Esophagus mucosa (tissue), 1 donor: ENCODE measurements at regions not wholly inside any gene's neighbourhood (a gene's known extent, or its start where the extent isn't known, plus 50 kb on each side); places are given as distances from the start of the nearest gene placed in this dataset.
"Not testable (repeated sequence)": the region's sequence is repeated elsewhere in the genome, so short reads cannot be mapped to it uniquely, and the experiment has no call there.

Experiments used
- ATAC-seq: fragments of 200-7000 bp; cut with Tn5 transposase; one replicate; pipeline ENCODE4 v1.9.1; 2020
- donor health status: DM: yes; HTN: yes; CAD: no.

DNA sequence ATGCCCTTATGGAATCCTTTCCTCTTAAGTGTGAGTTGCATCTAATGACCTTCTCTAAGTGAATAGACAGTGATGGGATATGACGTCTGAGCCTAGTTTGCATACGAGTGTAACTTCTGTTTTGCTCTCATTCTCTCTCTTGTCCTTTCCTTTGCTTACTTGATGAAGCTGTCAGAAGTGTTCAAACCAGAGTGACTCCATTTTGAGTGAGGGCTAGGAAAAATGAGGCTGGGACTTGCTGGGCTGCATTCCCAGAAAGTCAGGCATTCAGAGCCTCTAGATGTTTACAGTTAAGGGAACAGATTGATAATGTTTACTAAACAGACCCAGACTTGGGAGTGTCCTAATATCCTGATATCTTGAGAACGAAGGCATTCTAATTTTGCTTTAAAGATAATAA, 311.2 kb upstream of the SOX4 start:
- ATAC-seq = not testable (repeated sequence)

DNA sequence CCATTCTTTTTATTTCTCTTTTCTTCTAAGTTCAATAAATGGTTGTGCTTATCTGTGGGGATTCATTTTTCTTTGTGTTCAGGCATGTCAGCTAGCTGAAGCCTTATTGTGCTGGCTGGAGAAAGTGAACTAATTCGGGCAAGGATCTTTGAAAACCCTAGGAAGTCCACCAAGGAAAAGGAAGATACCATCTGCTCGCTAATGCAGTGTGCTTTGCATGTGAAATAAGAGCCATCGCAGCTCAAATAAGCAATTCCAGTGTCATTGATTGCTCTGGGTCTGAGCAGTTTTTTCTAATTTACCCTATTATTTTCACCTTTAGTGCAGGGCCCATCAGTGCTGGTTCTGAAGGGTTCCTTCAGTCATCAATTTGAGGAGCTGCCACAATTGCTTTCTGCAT, 309.4 kb upstream of the SOX4 start:
- no peak for ATAC-seq

DNA sequence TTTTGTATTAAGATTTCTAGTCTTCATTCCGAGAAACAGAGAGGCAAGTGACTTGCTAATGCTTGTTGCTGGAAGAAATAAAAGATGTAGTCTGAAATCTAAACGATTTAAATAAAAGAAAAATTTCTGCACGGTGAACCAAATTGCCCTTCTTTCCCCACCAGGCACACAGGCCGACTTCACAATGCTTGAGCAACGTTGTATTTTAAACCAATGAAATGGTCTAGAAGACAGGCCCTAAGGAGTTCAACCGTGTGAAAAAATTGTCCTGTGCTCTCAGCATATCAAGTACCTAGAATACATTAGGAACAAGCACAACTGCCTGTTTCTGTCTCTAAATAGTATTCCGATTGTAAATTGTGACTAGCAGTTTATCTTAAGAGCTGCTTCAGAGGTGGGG, 308.8 kb upstream of the SOX4 start:
- no peak for ATAC-seq

DNA sequence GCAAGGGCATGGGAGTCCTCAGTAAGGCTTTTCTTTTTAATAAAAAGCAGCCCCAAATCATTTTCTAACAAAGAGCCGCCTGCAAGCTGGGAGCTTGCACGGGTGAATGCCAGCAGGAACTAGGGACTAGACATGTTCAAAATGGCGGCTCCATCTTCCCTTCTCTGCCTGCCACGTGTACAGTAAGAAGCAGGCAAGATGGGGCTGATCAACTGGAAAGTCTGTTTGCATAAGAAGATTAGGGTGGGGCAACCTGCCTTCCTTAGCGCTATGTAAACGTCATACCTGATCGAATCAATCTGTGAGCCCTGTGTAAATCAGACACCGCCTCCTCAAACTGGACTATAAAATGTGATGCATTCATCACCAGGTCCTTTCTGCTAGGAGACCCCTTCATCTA, 299.4 kb upstream of the SOX4 start:
- no peak for ATAC-seq

DNA sequence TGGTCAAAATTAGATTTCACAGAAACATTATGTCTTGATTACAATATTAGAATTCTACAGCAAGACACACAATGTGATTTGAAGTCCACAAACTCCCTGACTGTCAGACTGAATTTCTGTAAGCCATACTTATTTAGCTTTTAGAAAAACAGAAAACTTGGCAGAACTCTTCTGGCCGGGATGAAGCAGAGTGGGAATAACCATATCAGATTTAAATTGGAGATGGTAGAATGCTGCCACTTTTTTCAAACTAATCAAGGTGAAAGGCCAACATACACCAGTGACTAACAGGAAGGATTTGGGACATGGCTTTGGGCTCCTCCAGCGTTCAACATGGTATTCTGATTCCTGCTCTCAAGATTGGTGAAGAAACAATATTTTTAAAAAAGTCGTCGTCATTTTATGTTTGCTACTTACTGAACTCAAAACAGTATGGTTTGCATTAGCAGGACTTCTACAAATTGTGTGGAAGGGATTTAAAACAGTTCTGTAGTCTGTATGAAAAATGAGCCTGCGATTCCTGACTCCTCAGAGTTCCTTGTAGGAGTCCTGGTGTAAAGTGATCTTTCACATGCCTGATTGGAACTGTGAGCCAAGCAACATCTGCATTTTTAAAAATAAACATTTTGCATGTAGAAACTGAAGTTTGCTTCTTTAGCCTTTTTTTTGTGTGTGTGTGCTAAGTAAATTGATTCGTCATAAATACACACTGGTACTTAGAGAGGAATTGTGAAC, 297.9 kb upstream of the SOX4 start:
- no peak for ATAC-seq

DNA sequence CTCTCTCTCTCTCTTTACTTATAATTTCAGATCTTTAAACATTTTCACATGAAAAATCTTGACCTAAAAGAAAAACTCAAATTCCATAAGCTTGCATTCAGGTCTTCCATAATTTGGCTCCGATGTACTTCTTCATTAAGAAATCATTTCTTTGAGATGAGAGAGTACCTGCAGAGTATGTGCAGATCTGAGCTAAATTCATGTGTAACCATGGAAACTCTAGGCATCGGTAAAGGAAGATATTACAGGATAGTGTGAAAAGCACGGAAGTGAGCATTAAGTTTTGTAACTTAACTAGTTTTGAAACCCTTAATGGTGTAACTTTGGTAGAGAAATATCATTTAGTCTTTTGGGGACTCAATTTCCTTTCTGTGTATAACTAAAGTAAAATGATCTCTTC, 295.9 kb upstream of the SOX4 start:
- no peak for ATAC-seq

DNA sequence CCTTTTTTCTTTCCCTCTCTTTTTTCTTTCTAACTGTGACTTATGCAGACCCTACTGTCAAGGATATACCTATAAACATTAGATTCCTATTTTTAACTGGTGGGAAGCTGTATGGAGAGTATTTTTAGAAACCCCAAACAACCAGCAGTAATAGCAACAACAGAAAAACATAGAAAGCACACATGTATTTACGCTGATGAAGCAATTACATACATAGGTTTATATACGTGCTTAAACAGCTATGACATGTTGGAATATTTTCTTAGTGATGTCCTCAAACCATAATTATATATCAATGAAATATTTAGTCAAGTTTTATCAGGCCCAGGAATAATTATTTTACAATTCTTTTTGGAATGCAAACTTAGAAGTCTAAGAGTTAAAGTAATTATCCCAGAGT, 294.3 kb upstream of the SOX4 start:
- no peak for ATAC-seq

DNA sequence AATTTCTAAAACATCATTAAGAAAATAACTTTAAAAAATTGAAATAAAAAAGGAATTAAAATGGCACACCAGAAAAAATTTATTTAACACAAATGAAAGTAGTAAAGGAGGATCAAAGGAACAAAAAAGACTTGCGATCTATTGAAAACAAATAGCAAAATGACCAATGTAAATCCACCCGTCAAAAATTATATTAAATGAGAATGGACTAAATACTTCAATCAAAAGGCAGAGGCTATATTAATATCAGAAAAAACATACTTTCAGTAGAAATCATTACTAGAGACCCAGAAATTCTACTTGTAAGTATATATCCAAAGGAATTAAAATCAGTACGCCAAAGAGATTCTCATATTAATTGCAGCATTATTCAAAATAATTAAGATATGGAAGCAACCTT, 293.1 kb upstream of the SOX4 start:
- no peak for ATAC-seq

DNA sequence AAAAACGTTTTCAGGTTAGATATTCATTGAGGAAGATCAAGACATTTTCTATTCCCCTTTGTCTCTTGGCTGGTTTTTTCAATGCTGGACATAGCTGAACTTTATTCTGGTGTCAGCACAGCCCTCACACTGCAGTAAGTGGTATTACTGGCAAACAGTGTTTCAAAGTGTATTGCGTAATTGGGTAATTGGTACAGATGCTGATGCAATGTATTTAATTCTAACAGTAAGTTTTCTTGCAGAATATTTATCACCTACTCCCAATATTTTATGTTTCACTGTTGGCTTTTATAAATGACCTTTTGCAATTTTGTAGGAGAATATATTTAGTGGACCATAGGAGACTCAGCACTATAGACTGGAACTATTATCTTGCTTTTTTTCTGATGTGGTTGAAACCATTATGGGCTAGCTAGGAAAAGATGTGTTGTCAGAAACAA, 287.6 kb upstream of the SOX4 start:
- ATAC-seq = no peak

DNA sequence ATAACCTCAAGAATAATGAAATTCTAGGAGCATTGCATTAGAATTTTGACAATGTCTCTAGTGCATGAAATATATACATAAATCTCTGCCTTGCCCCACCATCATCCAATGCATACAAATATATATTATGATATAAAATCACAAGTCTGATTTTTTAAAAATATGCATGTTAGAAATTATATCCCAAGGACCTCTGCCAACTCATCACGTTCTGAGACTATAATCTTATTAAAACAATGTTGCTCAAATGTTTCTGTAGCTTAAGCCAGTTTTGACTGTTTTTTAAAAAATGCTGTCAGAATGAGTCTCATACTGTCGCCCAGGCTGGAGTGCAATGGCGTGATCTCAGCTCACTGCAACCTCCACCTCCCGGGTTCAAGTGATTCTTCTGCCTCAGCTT, 287.0 kb upstream of the SOX4 start:
- no peak for ATAC-seq

DNA sequence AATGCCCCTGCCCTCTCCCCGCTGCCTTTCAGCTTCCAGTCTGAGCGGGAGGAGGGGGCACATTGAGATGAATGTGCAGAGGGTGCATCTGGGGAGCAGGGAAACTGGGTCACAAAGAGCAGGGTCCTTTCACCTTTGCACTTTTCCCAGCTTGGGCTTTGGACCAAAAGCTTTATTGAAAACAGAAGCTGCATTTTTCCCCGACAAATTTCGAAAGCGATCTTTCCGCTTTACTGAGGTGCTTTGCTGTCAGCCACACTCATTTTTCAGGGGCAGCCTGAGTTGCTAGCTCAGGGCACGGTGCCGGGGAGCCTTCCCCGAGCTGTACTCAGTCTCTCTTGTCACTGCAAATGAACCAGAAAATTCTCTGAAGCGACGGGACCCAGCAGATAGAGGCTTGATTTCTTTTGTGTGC, 283.7 kb upstream of the SOX4 start:
- ATAC-seq = no peak

DNA sequence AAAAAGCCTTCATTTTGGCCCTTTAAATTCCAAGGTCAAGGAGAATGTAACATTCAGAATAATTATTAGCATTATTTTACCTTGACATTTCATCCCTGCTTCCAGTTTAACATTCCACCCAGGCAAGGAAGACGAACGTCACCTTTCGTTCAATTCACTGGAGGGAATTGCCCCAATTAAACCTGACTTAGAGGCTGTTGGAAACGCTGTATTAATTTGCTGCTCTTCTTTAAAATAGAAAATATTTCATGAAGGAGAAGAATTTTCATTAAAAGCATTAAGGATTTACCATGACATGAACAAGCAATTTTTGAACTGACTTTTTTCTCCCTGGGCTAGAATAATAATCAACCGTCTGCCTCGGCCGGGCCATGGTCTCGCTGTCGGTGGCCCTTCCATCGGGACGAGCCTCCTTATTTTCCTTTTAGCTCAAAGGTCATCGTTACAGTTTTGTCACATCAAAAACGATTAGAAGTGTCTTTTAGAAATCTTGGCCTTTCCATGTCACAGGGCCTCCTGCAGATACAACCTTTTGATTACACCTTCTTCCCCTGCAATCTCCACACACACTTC, 282.9 kb upstream of the SOX4 start:
- no peak for ATAC-seq

DNA sequence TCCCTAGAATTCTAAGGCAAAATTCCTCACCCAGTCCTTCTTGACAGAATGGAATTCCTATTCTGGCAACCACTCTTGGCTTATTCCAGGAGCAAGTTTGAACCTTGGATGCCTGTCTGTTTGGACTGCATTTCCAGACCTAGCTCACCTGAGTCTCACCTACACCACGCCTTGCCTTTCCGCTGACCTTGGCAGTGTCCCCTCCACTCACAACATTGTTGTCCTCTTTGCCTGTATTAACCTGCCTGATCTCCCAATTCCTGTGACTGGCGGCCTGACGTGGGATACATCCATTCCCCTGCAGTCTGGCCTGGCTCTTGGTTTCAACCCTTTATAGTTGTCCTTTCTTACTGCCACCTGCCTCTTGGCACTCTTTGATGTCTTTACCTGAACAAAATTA, 281.4 kb upstream of the SOX4 start:
- no peak for ATAC-seq

DNA sequence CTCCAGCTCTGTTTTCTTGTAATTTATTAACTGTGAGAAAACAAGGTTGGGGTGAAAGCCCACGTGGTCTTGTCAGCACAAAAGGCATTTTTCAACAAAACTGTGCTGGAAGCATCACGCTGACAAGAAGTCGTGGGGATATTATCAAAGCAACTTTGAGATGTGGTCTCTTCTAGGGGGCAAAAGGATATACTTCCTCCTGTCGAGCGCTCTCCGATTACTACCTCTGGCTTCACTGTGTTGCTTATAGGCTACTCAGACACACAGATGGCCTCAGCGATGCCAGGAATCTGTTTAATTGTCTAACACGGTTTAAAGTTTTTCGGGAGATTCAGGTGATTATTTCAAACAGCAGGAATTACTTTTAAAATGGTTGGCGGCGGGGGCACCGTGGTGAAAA, 275.9 kb upstream of the SOX4 start:
- ATAC-seq = no peak

DNA sequence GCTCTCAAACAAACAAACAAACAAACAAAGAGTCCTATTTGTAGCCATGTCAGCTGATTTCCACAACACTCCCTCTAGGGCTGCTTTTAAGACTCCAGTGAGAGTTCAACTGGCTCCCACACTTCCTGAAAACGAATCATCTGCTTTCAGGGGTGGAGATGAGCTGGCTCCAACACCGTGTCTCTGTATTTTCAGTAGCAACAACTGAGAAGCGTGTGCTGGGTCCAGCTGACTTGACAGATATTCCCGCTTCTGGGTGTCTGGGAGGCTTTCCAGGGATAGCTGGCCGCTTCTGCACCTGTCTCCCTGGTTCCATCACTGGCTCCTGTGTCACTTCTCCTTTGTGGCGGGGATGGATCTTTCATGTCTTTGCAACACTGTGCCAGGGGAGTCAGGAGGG, 272.5 kb upstream of the SOX4 start:
- no peak for ATAC-seq

DNA sequence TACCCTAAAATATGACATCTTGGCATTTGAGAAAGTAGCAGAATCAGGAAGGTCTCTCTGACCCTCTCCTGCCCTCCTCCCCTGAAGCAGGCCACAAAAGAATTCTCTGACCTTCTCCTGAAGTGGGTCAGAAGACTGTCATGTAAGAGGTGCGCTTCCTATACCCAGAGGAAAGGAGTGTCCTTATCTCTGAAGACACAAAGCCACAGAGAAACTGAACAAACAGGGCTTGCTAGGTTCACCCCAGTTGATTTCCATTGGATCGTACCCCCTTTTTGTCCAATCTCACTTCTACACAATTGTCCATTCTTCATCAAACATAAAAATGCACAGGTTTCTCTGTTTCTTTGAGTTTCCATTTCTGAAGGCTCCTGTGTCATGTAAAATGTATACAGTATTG, 272.0 kb upstream of the SOX4 start:
- ATAC-seq = no peak

DNA sequence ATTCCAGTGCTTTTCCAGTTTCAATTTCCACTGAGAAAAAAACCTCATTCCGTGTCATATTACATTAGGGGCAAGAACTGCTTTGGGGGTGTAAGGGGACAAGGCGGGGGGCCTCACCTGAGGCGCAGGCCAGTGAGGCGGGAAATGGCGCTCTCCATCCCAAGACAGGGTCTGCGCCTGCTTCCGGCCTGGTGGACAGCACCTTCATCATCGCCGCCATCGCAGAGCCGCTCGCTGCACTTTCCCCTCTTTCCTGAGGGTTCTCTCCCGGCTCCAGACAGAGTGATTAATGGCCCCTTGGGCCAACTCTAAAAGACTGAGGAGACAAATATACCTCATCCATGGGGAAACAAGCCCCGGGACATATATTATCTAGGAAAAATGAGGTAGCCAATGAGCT, 270.0 kb upstream of the SOX4 start:
- ATAC-seq = no peak

DNA sequence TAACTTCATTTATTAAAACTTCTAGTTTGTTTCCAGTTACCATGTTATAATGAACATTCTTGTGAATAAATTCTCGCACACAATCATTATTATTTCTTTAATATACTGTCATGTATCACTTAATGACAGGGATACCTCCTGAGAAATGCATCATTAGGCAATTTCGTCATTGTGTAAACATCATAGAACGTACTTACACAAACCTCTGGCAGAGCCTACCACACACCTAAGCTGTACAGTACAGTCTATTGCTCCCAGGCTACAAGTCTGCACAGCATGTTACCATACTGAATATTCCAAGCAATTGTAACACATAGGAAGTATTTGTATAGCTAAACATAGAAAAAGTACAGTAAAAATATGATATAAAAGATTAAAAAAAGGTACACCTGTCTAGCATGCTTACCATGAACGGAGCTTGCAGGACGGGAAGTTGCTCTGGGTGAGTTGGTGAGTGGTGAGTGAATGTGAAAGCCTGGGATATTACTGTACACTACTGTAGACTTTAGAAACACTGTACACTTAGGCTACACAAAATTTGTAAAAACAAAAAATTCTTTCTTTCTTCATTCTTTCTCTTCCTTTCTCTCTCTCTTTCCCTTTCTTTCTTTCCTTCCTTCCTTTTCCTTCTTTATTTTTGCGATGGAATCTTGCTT, 268.2 kb upstream of the SOX4 start:
- no peak for ATAC-seq

DNA sequence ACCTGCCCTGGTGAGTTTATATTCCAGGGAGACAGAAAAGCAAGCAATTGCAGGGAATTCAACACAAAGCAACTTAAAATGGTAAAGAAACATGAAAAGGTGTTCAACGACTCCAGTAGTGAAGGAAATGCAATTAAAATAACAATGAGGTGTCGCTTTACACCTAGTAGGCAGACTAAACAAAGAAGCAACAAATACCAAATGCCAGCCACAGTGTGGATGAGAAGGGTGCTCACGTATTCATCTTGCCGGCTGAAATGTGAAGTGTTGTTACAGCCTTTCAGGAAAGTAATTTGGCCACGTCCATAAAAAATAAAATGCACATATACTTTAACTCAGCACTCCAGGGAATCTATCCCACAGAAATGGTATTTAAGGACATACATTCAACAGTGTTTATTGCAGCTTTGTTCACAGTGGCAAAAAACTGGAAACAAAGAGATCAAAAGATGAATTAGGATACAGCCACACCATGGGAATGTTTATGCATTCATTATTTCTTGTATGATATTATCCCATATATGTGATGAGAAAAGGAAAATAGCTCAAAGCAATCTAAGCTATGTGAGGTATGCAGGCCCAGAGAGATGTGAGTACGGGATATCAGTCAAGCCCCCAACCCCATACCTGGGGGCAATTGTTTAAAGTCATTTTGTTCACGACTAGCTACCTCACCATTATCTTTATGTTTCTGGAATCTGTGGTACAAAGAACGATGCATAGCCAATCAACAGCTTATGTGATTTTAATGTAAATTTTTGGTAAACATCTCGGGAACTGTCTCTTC, 266.0 kb upstream of the SOX4 start:
- ATAC-seq = no peak

DNA sequence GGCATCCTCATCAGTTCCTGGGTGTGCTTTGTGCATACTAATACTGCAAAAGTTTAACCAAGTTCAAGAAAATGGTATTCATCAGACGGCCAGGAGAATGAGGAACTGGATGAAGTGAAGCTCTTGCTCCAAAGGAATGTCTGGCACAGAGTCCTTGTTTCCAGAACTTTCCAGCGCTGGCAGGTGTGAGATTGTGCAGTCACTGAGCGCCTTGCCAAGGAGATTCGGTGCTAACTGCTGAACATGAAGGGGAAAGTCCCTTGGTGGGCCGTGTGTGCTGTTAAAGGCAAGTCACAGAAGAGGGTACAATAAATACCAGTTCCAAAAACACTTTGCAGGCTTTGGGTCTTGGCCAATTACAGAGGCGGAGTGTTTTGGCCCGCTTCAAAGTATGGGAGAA, 262.3 kb upstream of the SOX4 start:
- no peak for ATAC-seq

DNA sequence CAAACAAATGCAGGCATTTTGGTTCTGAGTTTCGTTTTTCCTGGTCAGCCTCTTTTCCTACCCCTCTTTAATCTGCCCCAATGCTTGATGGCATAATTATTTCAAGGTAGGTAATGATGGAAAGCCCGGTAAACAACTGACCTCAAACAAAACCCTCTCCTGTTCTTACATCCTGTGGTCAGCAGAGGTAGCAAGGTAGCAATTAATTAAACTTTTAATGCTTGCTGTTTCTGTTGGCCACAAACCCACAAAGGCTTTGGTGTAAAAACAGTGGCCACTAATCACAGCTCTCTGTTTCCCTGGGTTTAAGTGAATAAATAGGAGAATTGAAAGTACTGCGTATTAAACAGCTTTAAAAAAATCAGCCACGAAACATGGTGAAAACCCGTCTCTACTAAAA, 261.5 kb upstream of the SOX4 start:
- ATAC-seq = no peak

DNA sequence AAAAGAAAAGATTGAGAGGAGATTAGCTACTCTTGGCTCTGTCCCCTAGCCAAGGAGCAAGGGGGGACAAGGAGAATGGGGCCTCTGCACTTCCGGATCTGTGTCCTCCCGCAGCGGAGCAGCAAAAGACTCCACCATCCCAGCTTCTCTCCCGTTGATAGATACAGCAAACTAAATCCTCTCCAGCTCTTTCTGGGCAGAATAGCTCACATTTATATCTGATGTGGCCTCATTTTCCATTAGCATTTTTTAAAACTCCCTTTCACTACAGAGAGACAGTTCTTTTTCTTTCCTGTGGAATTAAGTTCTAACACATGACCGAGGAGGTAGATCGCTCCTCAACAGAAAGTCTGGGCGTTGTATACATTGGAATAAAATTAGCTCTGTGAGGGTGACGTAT, 260.9 kb upstream of the SOX4 start:
- ATAC-seq = no peak

DNA sequence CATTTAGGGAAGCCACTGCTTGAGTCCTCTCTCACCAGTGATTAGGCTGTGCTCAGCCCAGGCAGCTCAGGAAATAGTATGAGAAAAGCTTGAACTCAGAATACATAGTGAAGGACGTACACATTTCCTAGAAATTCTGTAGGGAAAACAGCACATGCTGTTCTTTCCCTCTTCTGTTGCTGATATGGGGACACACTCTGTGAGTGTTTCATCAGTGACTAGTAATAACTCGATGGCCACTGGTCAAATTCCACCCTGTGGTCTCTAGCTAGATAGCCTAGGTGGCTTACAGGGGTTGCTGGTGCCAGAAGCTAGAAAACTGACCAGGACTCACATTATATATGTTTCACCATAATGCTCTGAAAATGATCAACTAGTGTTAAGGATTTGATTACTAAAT, 259.8 kb upstream of the SOX4 start:
- ATAC-seq = no peak

DNA sequence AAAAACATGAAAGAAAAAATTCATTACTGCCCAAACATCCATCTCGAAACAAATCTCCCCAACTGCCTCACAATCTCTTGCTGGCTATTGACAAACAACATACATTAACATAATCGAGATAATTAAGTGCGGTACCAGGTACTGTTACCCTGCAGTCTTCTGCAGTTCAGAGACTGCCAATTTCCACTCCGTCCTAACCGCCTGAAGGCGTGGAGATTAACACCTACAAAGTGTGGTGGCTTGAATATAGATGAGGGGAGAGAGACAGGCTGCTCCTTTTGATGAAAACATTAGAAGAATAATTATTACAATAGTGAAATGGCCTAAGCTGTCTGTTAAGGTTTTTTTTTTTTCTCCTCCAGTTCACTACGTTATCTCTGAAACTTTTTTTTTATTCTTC, 258.9 kb upstream of the SOX4 start:
- no peak for ATAC-seq
